ENCODE measurements at regions not wholly inside any gene's neighbourhood (a gene's known extent, or its start where the extent isn't known, plus 50 kb on each side); places are given as distances from the start of the nearest gene placed in this dataset.

DNA sequence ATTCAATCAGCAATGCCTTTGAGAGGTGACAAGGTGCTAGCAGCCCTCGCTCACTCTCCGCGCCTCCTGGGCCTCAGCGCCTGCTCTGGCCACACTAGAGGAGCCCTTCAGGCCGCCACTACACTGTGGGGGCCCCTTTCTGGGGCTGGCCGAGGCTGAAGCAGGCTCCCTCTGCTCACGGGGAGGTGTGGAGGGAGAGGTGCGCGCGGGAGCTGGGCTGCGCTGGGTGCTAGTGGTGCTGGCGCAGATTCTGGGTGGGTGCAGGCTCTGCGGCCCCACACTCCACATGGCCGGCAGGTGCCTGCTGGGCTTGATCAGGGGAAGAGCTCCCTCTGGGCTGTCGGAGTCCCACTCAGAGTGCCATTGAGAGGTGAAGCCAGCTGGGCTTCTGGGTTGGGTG lies 351.0 kb downstream of the GASK1B start:
- H3K4me1 ChIP-seq (ENCODE audit: control insufficient read depth, insufficient read depth, low read length) = no peaks in the 10 kb centered on the region
- ChIA-PET CTCF (no interaction called here), POLR2A (no interaction called here), SMC1A (ENCODE audit: uncharacterized antibody, unreplicated experiment) (no interaction called here), RAD21 (ENCODE audit: unreplicated experiment) (no interaction called here)
- no peak overlapping the region for H3K4me3 ChIP-seq
- no peak overlapping the region for H2AFZ ChIP-seq (ENCODE audit: control insufficient read depth, low read depth, low read length)
- H3K27ac ChIP-seq (ENCODE audit: control insufficient read depth, insufficient read depth) = no peak overlapping the region
- no peaks in the 10 kb centered on the region for H3K79me2 ChIP-seq (ENCODE audit: control insufficient read depth, insufficient read depth, low read length)
- TF ChIP-seq HCFC1 (IDR thresholded peaks at IDR 0.05; ENCODE audit: low read length) (no peak), TBL1XR1 (IDR thresholded peaks at IDR 0.05; ENCODE audit: low read depth, low read length) (no peak), SMAD1 (IDR thresholded peaks at IDR 0.05; ENCODE audit: low read depth, partially characterized antibody) (no peak)
- TF ChIP-seq, protein P1, sequence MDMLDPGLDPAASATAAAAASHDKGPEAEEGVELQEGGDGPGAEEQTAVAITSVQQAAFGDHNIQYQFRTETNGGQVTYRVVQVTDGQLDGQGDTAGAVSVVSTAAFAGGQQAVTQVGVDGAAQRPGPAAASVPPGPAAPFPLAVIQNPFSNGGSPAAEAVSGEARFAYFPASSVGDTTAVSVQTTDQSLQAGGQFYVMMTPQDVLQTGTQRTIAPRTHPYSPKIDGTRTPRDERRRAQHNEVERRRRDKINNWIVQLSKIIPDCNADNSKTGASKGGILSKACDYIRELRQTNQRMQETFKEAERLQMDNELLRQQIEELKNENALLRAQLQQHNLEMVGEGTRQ (IDR thresholded peaks at IDR 0.05; ENCODE audit: borderline replicate concordance, low read depth, low read length) = no peak
- no TSS peak for BruUV-seq (replicated peaks)
- H3K9me3 ChIP-seq (replicated peaks; ENCODE audit: control insufficient read depth, insufficient read depth, low read length) = no peaks in the 10 kb centered on the region
- in situ Hi-C loops (cut with MboI) (no loop called here), intact Hi-C loops (cut with micrococcal nuclease; ENCODE audit: unreplicated experiment) (no loop called here)
- no peaks in the 10 kb centered on the region for H3K36me3 ChIP-seq (ENCODE audit: control insufficient read depth in 2 of 2, insufficient read depth in 2 of 2, low read length in 1 of 2)
- WGBS (ENCODE audit: insufficient coverage, insufficient replicate concordance, low lambda C conversion rate, missing lambda C conversion rate) = 60% methylated on average over 15 of the region's 15 CpGs
- no peaks in the 10 kb centered on the region for H3K27me3 ChIP-seq (replicated peaks in 1 of 2; ENCODE audit: control insufficient read depth in 2 of 2, insufficient read depth in 2 of 2, low read length in 1 of 2)
- H3K9ac ChIP-seq (ENCODE audit: control insufficient read depth, insufficient read depth, low read length) = no peak overlapping the region
- no peaks in the 10 kb centered on the region for H4K20me1 ChIP-seq (ENCODE audit: control insufficient read depth, insufficient read depth)
- DNase-seq (ENCODE audit: low read depth, low spot score) (no peak), FAIRE-seq (no peak), ATAC-seq (no peak)
- H3K4me2 ChIP-seq (ENCODE audit: control insufficient read depth, insufficient read depth) = no peak overlapping the region

DNA sequence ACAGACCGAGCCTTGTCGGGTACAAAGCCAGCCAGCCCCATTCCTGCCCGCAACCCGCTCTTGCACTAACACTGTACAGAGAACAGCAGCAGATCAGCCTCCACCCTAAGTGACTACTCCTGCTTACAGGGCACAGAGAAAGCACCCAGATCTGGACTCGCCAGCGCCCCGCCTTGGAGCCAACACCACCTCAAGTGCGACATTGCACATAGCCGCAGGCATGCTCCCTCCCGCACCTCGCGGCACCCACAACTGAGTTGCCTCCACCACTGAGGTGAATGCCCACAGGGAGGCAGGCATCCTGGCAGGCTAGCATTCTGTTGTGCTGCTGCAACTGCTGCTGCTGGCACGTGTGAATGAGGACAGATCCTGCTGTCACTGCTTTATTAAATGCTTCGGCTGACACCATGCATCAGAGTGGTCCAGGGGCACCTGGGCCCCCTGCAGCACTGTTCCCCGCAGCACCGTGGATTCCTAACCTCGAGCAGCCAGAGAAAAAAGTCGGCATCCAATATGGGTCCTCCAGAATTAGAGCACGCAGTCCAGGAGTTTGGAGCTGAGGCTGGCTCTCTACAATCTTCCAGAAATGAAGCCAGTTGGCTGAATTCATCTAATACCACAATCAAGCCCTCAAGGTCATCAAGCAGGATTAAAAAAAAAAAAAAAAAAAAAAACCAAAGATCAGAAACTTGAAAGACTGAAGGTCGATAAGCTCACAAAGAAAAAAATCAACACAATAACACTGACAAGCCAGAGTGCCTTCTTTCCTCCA lies 352.9 kb downstream of the GASK1B start:
- Histone ChIP-seq H3K27me3 (replicated peaks in 1 of 2; ENCODE audit: control insufficient read depth in 2 of 2, insufficient read depth in 2 of 2, low read length in 1 of 2) (no peaks in the 10 kb centered on the region), H3K9ac (ENCODE audit: control insufficient read depth, insufficient read depth, low read length) (no peak overlapping the region), H3K4me3 (no peak overlapping the region), H3K4me1 (ENCODE audit: control insufficient read depth, insufficient read depth, low read length) (no peaks in the 10 kb centered on the region), H3K9me3 (replicated peaks; ENCODE audit: control insufficient read depth, insufficient read depth, low read length) (no peaks in the 10 kb centered on the region), H3K79me2 (ENCODE audit: control insufficient read depth, insufficient read depth, low read length) (no peaks in the 10 kb centered on the region), H2AFZ (ENCODE audit: control insufficient read depth, low read depth, low read length) (no peak overlapping the region), H3K36me3 (ENCODE audit: control insufficient read depth in 2 of 2, insufficient read depth in 2 of 2, low read length in 1 of 2) (no peaks in the 10 kb centered on the region), H3K27ac (ENCODE audit: control insufficient read depth, insufficient read depth) (no peak overlapping the region), H3K4me2 (ENCODE audit: control insufficient read depth, insufficient read depth) (no peak overlapping the region), H4K20me1 (ENCODE audit: control insufficient read depth, insufficient read depth) (no peaks in the 10 kb centered on the region)
- ChIA-PET RAD21 (ENCODE audit: unreplicated experiment) (no interaction called here), SMC1A (ENCODE audit: uncharacterized antibody, unreplicated experiment) (interaction anchor here (0.6 kb wide), 1 partner anchor 98 kb away, joined by 3 read pairs; no protein-coding TSS in a partner anchor), POLR2A (no interaction called here), CTCF (no interaction called here)
- 36% methylated on average over 20 of the region's 20 CpGs for WGBS (ENCODE audit: insufficient coverage, insufficient replicate concordance, low lambda C conversion rate, missing lambda C conversion rate)
- no peak for ATAC-seq
- intact Hi-C loops (cut with micrococcal nuclease; ENCODE audit: unreplicated experiment) (no loop called here), in situ Hi-C loops (cut with MboI) (no loop called here)
- no peak for DNase-seq (ENCODE audit: low read depth, low spot score)
- BruUV-seq (replicated peaks) = no TSS peak
- FAIRE-seq = no peak
- TF ChIP-seq CEBPB (IDR thresholded peaks at IDR 0.05; ENCODE audit: borderline replicate concordance in 1 of 2, low read depth in 2 of 2, low read length in 2 of 2) (no peak), RBBP5 (conservative IDR thresholded peaks at IDR 0.05) (no peak), SIX5 (IDR thresholded peaks at IDR 0.05; ENCODE audit: low read depth, low read length, severe bottlenecking) (no peak), DPF2 (IDR thresholded peaks at IDR 0.05) (no peak), BHLHE40 (IDR thresholded peaks at IDR 0.05; ENCODE audit: borderline replicate concordance in 1 of 2, low read depth in 2 of 2, low read length in 1 of 2) (no peak)
- TF ChIP-seq, protein P2, sequence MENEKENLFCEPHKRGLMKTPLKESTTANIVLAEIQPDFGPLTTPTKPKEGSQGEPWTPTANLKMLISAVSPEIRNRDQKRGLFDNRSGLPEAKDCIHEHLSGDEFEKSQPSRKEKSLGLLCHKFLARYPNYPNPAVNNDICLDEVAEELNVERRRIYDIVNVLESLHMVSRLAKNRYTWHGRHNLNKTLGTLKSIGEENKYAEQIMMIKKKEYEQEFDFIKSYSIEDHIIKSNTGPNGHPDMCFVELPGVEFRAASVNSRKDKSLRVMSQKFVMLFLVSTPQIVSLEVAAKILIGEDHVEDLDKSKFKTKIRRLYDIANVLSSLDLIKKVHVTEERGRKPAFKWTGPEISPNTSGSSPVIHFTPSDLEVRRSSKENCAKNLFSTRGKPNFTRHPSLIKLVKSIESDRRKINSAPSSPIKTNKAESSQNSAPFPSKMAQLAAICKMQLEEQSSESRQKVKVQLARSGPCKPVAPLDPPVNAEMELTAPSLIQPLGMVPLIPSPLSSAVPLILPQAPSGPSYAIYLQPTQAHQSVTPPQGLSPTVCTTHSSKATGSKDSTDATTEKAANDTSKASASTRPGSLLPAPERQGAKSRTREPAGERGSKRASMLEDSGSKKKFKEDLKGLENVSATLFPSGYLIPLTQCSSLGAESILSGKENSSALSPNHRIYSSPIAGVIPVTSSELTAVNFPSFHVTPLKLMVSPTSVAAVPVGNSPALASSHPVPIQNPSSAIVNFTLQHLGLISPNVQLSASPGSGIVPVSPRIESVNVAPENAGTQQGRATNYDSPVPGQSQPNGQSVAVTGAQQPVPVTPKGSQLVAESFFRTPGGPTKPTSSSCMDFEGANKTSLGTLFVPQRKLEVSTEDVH (IDR thresholded peaks at IDR 0.05; ENCODE audit: low read depth, partially characterized antibody) = no peak
